A172 (cell line): ENCODE measurements at regions not wholly inside any gene's neighbourhood (a gene's known extent, or its start where the extent isn't known, plus 50 kb on each side); places are given as distances from the start of the nearest gene placed in this dataset.
"Not testable (repeated sequence)": the region's sequence is repeated elsewhere in the genome, so short reads cannot be mapped to it uniquely, and the experiment has no call there.

Experiments used
- DNase-seq: peaks from one replicate; pipeline ENCODE4 v3.0.0-alpha.2; 2015; ENCODE audit warnings: low spot score

GRCh38 chr7:84879570-84880325, 307.1 kb downstream of the SEMA3D start:
- DNase-seq = no peak

GRCh38 chr7:84877943-84878570, 308.8 kb downstream of the SEMA3D start:
- DNase-seq = no peak

- no peak for DNase-seq
These were observed 310.6 kb downstream of the SEMA3D start for GRCh38 chr7:84876061-84876821.

- DNase-seq = no peak
These were observed 321.3 kb downstream of the SEMA3D start for GRCh38 chr7:84865560-84865959.

GRCh38 chr7:84857336-84857735, 329.5 kb downstream of the SEMA3D start:
- no peak for DNase-seq

GRCh38 chr7:84855758-84856157, 331.1 kb downstream of the SEMA3D start:
- no peak for DNase-seq

GRCh38 chr7:84848974-84849372, 337.9 kb downstream of the SEMA3D start:
- DNase-seq = not testable (repeated sequence)

GRCh38 chr7:84848219-84848973, 338.5 kb downstream of the SEMA3D start:
- no peak for DNase-seq

- no peak for DNase-seq
These were observed 339.1 kb downstream of the SEMA3D start for GRCh38 chr7:84847790-84848189.

- DNase-seq = no peak
These were observed 339.8 kb downstream of the SEMA3D start for GRCh38 chr7:84847038-84847437.

GRCh38 chr7:84845971-84846370, 340.9 kb downstream of the SEMA3D start:
- no peak for DNase-seq

- DNase-seq = no peak
These were observed 342.1 kb downstream of the SEMA3D start for GRCh38 chr7:84844771-84845170.

- DNase-seq = no peak
These were observed 345.0 kb downstream of the SEMA3D start for GRCh38 chr7:84841809-84842208.

GRCh38 chr7:84838857-84839256, 348.0 kb downstream of the SEMA3D start:
- no peak for DNase-seq

- DNase-seq = peak; percentile 9
These were observed 349.5 kb downstream of the SEMA3D start for GRCh38 chr7:84837405-84837804.

- DNase-seq = peak; percentile 3
These were observed 357.1 kb downstream of the SEMA3D start for GRCh38 chr7:84829719-84830118.

GRCh38 chr7:84824057-84824651, 362.7 kb downstream of the SEMA3D start:
- DNase-seq = no peak

- DNase-seq = no peak
These were observed 363.3 kb downstream of the SEMA3D start for GRCh38 chr7:84823530-84823929.

- no peak for DNase-seq
These were observed 363.8 kb downstream of the SEMA3D start for GRCh38 chr7:84822941-84823510.

- peak; percentile 1 for DNase-seq
These were observed 365.0 kb downstream of the SEMA3D start for GRCh38 chr7:84821671-84822534.
